Bronchial epithelial cell (primary cell): ENCODE measurements at regions not wholly inside any gene's neighbourhood (a gene's known extent, or its start where the extent isn't known, plus 50 kb on each side); places are given as distances from the start of the nearest gene placed in this dataset.

ENCODE experiments used
- DNase-seq: peaks from one replicate; pipeline ENCODE4 v3.0.0-alpha.2; 2010; ENCODE audit warnings: low read depth
- FAIRE-seq: peaks from 2 replicates; lab custom pipeline; 2011; peaks lifted over from hg19 to GRCh38; lab: Jason Lieb, UNC
- H3K27me3 ChIP-seq: 2 replicates; pipeline ENCODE4 v1.5.1; 2011; ENCODE audit warnings: low read length; ENCODE audit not compliant: control insufficient read depth, insufficient read depth
- H3K36me3 ChIP-seq: 2 replicates; pipeline ENCODE4 v1.5.1; 2011; ENCODE audit warnings: low read length; ENCODE audit not compliant: control insufficient read depth, insufficient read depth
- H3K4me3 ChIP-seq: 2 replicates; pipeline ENCODE4 v1.5.1; 2011; ENCODE audit warnings: mild to moderate bottlenecking, low read depth, low read length, control low read depth
- CTCF ChIP-seq: IDR thresholded peaks from 2 replicates; pipeline ENCODE4 v1.5.1; 2011; ENCODE audit warnings: mild to moderate bottlenecking, moderate library complexity, low read length, control low read depth, inconsistent platforms; ENCODE audit not compliant: insufficient read depth, severe bottlenecking

DNA sequence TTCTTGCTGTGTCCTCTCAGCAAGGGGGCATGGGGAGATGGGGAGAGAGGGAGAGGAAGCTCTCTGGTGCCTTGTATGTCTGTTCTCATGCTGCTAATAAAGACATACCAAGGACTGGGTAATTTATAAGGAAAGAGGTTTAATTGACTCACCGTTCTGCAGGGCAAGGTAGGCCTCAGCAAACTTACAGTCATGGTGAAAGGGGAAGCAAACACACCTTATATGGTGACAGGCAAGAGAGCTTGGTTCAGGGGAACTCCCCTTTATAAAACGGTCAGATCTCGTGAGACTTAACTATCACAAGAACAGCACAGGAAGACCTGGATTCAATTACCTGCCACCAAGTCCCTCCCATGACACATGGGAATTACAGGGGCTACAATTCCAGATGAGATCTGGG, 464.7 kb upstream of the CELF2 start:
- FAIRE-seq (no peak), DNase-seq (no peak)
- Histone ChIP-seq H3K27me3 (no peaks in the 10 kb centered on the region), H3K4me3 (no peak overlapping the region), H3K36me3 (no peaks in the 10 kb centered on the region)
- TF ChIP-seq CTCF, result no peak

GRCh38 chr10:10564081-10564794, 453.4 kb upstream of the CELF2 start:
- Histone ChIP-seq H3K4me3 (no peak overlapping the region), H3K27me3 (no peaks in the 10 kb centered on the region), H3K36me3 (no peaks in the 10 kb centered on the region)
- TF ChIP-seq CTCF, result no peak
- DNase-seq (no peak), FAIRE-seq (no peak)

- no peak for FAIRE-seq
- Histone ChIP-seq H3K4me3 (no peak overlapping the region), H3K36me3 (no peaks in the 10 kb centered on the region), H3K27me3 (no peaks in the 10 kb centered on the region)
- DNase-seq, result no peak
- no peak for TF ChIP-seq CTCF
Observed at GRCh38 chr10:10576937-10577336, 440.7 kb upstream of the CELF2 start.

DNA sequence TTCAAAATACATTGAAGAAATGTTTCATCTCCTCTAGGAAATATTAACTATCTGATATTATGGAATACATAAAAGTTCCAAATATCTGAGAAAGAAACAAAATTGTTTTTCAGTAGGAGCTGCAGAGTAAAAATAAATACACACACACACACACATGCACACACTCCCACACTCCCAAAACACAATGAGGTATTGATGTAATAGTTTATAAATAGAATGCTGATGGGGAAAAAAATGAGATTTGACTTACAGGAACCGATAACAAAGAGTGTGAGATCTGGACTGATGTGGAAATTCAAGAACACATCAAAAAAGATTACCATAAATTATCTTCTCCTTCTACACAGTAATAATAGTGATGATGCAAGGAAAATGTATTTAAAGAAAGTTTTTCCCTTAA, 438.0 kb upstream of the CELF2 start:
- FAIRE-seq (no peak), DNase-seq (no peak)
- no peak for TF ChIP-seq CTCF
- H3K4me3 ChIP-seq, result no peak overlapping the region
- H3K27me3 ChIP-seq, result no peaks in the 10 kb centered on the region
- no peaks in the 10 kb centered on the region for H3K36me3 ChIP-seq

- H3K4me3 ChIP-seq, result no peak overlapping the region
- DNase-seq, result no peak
- no peaks in the 10 kb centered on the region for H3K36me3 ChIP-seq
- H3K27me3 ChIP-seq, result no peaks in the 10 kb centered on the region
- no peak for FAIRE-seq
- TF ChIP-seq CTCF, result no peak
Observed at GRCh38 chr10:10584161-10584560, 433.5 kb upstream of the CELF2 start.
